ENCODE measurements at regions not wholly inside any gene's neighbourhood (a gene's known extent, or its start where the extent isn't known, plus 50 kb on each side); places are given as distances from the start of the nearest gene placed in this dataset.

GRCh38 chr9:102499468-102499867, 495.7 kb upstream of the CYLC2 start:
- TF ChIP-seq YY1 (IDR thresholded peaks at IDR 0.05; ENCODE audit: insufficient read depth, insufficient read length) (no peak), SUZ12 (IDR thresholded peaks at IDR 0.05; ENCODE audit: extremely low read depth, insufficient read depth, insufficient read length) (no peak), ZNF274 (IDR thresholded peaks at IDR 0.05; ENCODE audit: low read depth, low read length) (no peak)

All from NT2/D1 (cell line).